GM23248 (cell line): ENCODE measurements at regions not wholly inside any gene's neighbourhood (a gene's known extent, or its start where the extent isn't known, plus 50 kb on each side); places are given as distances from the start of the nearest gene placed in this dataset.

ENCODE experiments used
- DNase-seq: peaks from one replicate; pipeline ENCODE4 v3.0.0-alpha.2; 2015
- H2AFZ ChIP-seq: fragments of 200-600 bp; sonication (generic); 2 replicates; pipeline ENCODE4 v1.6.1; 2016; ENCODE audit warnings: antibody characterized with exemption
- H3F3A ChIP-seq: fragments of 200-600 bp; sonication (generic); 2 replicates; pipeline ENCODE4 v1.6.1; 2016; ENCODE audit warnings: mild to moderate bottlenecking, antibody characterized with exemption, mixed run types; ENCODE audit not compliant: insufficient read depth
- H3K27ac ChIP-seq: fragments of 200-600 bp; sonication (generic); 2 replicates; pipeline ENCODE4 v1.5.1; 2016; ENCODE audit warnings: mild to moderate bottlenecking
- H3K27me3 ChIP-seq: fragments of 200-600 bp; sonication (generic); replicated peaks from 2 replicates; pipeline ENCODE4 v1.6.1; 2016; ENCODE audit warnings: mild to moderate bottlenecking; ENCODE audit not compliant: insufficient read depth
- H3K36me3 ChIP-seq: fragments of 200-600 bp; sonication (generic); 2 replicates; pipeline ENCODE4 v1.6.1; 2016; ENCODE audit warnings: low read depth, mild to moderate bottlenecking
- H3K4me1 ChIP-seq: fragments of 200-600 bp; sonication (generic); 2 replicates; pipeline ENCODE4 v1.6.1; 2016; ENCODE audit warnings: mild to moderate bottlenecking; ENCODE audit not compliant: insufficient read depth
- H3K4me2 ChIP-seq: fragments of 200-600 bp; sonication (generic); one replicate; pipeline ENCODE4 v1.6.1; 2016; ENCODE audit warnings: mild to moderate bottlenecking; ENCODE audit not compliant: unreplicated experiment
- H3K4me3 ChIP-seq: fragments of 200-600 bp; sonication (generic); 2 replicates; pipeline ENCODE4 v1.5.1; 2016; ENCODE audit warnings: mild to moderate bottlenecking
- H3K79me2 ChIP-seq: fragments of 200-600 bp; sonication (generic); 2 replicates; pipeline ENCODE4 v1.6.1; 2016; ENCODE audit warnings: mild to moderate bottlenecking; ENCODE audit not compliant: insufficient read depth
- H3K9ac ChIP-seq: fragments of 200-600 bp; sonication (generic); 2 replicates; pipeline ENCODE4 v1.6.1; 2016; ENCODE audit warnings: mild to moderate bottlenecking
- H3K9me2 ChIP-seq: fragments of 200-600 bp; sonication (generic); 2 replicates; pipeline ENCODE4 v1.6.1; 2016; ENCODE audit warnings: mixed run types, mild to moderate bottlenecking, moderate library complexity; ENCODE audit not compliant: insufficient read depth
- H3K9me3 ChIP-seq: fragments of 200-600 bp; sonication (generic); one replicate; pipeline ENCODE4 v1.6.1; 2017; ENCODE audit warnings: low read depth
- H4K20me1 ChIP-seq: fragments of 200-600 bp; sonication (generic); 2 replicates; pipeline ENCODE4 v1.6.0; 2016; ENCODE audit not compliant: insufficient read depth
- EZH2 ChIP-seq: fragments of 200-600 bp; sonication (generic); IDR thresholded peaks from 2 replicates; pipeline ENCODE4 v1.6.1; 2018; ENCODE audit warnings: antibody characterized with exemption, mild to moderate bottlenecking; ENCODE audit not compliant: insufficient read depth, poor library complexity, severe bottlenecking
- EZH2phosphoT487 ChIP-seq: fragments of 200-600 bp; sonication (generic); IDR thresholded peaks from 2 replicates; pipeline ENCODE4 v1.6.1; 2018; ENCODE audit warnings: antibody characterized with exemption, moderate library complexity, mild to moderate bottlenecking, low read depth; ENCODE audit not compliant: insufficient read depth
- WGBS, 2 experiments: methylation state at CpG; one replicate each; pipeline ENCODE4 v1.1.6; 2015 to 2017; ENCODE audit warnings: low lambda C conversion rate in 2 of 2, low coverage in 1 of 2; ENCODE audit errors: missing lambda C conversion rate in 2 of 2; 5-methylcytosine and 5-hydroxymethylcytosine counted together
- in situ Hi-C: fragments of 300-500 bp; cut with MboI; formaldehyde crosslinking; loops from 2 replicates; pipeline ENCODE4 v1.15.0; 2020

- TF ChIP-seq EZH2 (no peak), EZH2phosphoT487 (no peak)
- DNase-seq, result no peak
- Histone ChIP-seq H3K79me2 (no peaks in the 10 kb centered on the region), H3K4me1 (no peaks in the 10 kb centered on the region), H3K9me2 (no peaks in the 10 kb centered on the region), H4K20me1 (no peaks in the 10 kb centered on the region), H3K4me2 (no peak overlapping the region), H3K36me3 (no peaks in the 10 kb centered on the region), H3F3A (no peaks in the 10 kb centered on the region), H3K9ac (no peak overlapping the region), H3K27me3 (no peaks in the 10 kb centered on the region), H3K4me3 (no peak overlapping the region), H2AFZ (no peak overlapping the region), H3K9me3 (no peaks in the 10 kb centered on the region), H3K27ac (no peak overlapping the region)
- 6 to 12% methylated on average over 1 of the region's 1 CpG for WGBS, 2 experiments
- in situ Hi-C loops, result no loop called here
Observed at GRCh38 chr3:163692494-163692893, 1385.8 kb downstream of the SI start.

DNA sequence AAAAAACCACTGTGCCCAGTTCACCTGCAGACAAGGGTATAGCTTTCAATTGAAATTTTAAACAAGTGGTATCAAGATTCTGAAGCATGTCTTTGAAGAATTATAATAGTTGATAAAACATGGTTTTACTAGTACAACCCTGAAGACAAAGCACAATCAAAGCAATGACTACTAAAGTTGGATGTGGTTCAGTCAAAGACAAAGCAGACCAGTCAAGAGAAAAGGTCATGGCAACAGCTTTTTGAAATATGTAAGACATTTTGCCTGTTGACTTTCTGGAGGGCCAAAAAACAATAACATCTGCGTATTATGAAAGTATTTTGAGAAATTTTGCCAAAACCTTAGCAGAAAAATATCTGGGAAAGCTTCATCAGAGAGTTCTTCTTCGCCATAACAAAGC lies 1393.6 kb downstream of the SI start:
- no peak overlapping the region for H3K4me2 ChIP-seq
- no peak for TF ChIP-seq EZH2phosphoT487
- no peak for TF ChIP-seq EZH2

GRCh38 chr3:163672954-163673353 lies 1405.3 kb downstream of the SI start:
- H3F3A ChIP-seq, result no peaks in the 10 kb centered on the region
- H2AFZ ChIP-seq, result no peak overlapping the region
- H3K4me2 ChIP-seq, result no peak overlapping the region
- no peaks in the 10 kb centered on the region for H3K9me3 ChIP-seq
- H3K79me2 ChIP-seq, result no peaks in the 10 kb centered on the region
- no peak overlapping the region for H3K4me3 ChIP-seq
- in situ Hi-C loops, result no loop called here
- H3K4me1 ChIP-seq, result no peaks in the 10 kb centered on the region
- no peaks in the 10 kb centered on the region for H3K9me2 ChIP-seq
- H3K9ac ChIP-seq, result no peak overlapping the region
- no peak for TF ChIP-seq EZH2
- TF ChIP-seq EZH2phosphoT487, result no peak
- no peaks in the 10 kb centered on the region for H3K27me3 ChIP-seq
- no peaks in the 10 kb centered on the region for H3K36me3 ChIP-seq
- no peaks in the 10 kb centered on the region for H4K20me1 ChIP-seq
- H3K27ac ChIP-seq, result no peak overlapping the region
- no peak for DNase-seq

More for the DNA sequence above, 1393.6 kb downstream of the SI start:
- in situ Hi-C loops, result no loop called here
- H3K9ac ChIP-seq, result no peak overlapping the region
- H2AFZ ChIP-seq, result no peak overlapping the region
- H3K9me2 ChIP-seq, result no peaks in the 10 kb centered on the region
- H3K27ac ChIP-seq, result no peak overlapping the region
- H3F3A ChIP-seq, result no peaks in the 10 kb centered on the region
- no peaks in the 10 kb centered on the region for H3K27me3 ChIP-seq
- H4K20me1 ChIP-seq, result no peaks in the 10 kb centered on the region
- no peaks in the 10 kb centered on the region for H3K9me3 ChIP-seq
- H3K36me3 ChIP-seq, result no peaks in the 10 kb centered on the region
- H3K4me1 ChIP-seq, result no peaks in the 10 kb centered on the region
- no peak for DNase-seq
- no peak overlapping the region for H3K4me3 ChIP-seq
- H3K79me2 ChIP-seq, result no peaks in the 10 kb centered on the region
- 3 to 4% methylated on average over 2 of the region's 2 CpGs for WGBS, 2 experiments

- no peak for DNase-seq
- WGBS, 2 experiments, result 54 to 62% methylated on average over 3 of the region's 3 CpGs
- no peak overlapping the region for H3K4me3 ChIP-seq
- no peaks in the 10 kb centered on the region for H3F3A ChIP-seq
- no peaks in the 10 kb centered on the region for H4K20me1 ChIP-seq
- H3K9ac ChIP-seq, result no peak overlapping the region
- H3K36me3 ChIP-seq, result no peaks in the 10 kb centered on the region
- H3K79me2 ChIP-seq, result no peaks in the 10 kb centered on the region
- H3K27me3 ChIP-seq, result no peaks in the 10 kb centered on the region
- no peaks in the 10 kb centered on the region for H3K9me2 ChIP-seq
- in situ Hi-C loops, result no loop called here
- no peaks in the 10 kb centered on the region for H3K4me1 ChIP-seq
- H3K27ac ChIP-seq, result no peak overlapping the region
- no peaks in the 10 kb centered on the region for H3K9me3 ChIP-seq
- no peak overlapping the region for H2AFZ ChIP-seq
- H3K4me2 ChIP-seq, result no peak overlapping the region
- TF ChIP-seq EZH2phosphoT487, result no peak
Observed at GRCh38 chr3:163671201-163671600, 1407.1 kb downstream of the SI start.

DNA sequence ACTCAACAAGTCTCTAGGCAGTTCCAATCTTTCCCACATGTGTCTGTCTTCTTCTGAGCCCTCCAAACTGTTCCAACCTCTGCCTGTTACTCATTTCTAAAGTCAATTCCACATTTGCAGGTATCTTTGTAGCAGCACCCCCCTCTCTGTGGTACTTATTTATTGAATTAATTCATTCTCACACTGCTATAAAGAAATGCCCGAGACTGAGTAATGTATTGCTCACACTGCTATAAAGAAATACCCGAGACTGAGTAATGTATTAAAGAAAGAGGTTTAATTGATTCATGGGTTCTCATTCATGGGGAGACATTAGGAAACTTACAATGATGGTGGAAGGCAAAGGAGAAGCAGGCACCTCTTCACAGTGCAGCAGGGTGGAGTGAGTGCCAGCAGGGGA lies 1413.8 kb downstream of the SI start:
- no peak overlapping the region for H3K9ac ChIP-seq
- no peaks in the 10 kb centered on the region for H4K20me1 ChIP-seq
- no peak overlapping the region for H3K4me2 ChIP-seq
- in situ Hi-C loops, result no loop called here
- no peaks in the 10 kb centered on the region for H3K9me2 ChIP-seq
- H3K9me3 ChIP-seq, result no peaks in the 10 kb centered on the region
- H3K4me1 ChIP-seq, result no peaks in the 10 kb centered on the region
- no peaks in the 10 kb centered on the region for H3K27me3 ChIP-seq
- no peak for TF ChIP-seq EZH2
- no peak for TF ChIP-seq EZH2phosphoT487
- H3F3A ChIP-seq, result no peaks in the 10 kb centered on the region
- H3K79me2 ChIP-seq, result no peaks in the 10 kb centered on the region
- DNase-seq, result no peak
- no peak overlapping the region for H2AFZ ChIP-seq
- WGBS, 2 experiments, result 20 to 21% methylated on average over 2 of the region's 2 CpGs
- H3K4me3 ChIP-seq, result no peak overlapping the region
- no peaks in the 10 kb centered on the region for H3K36me3 ChIP-seq
- no peak overlapping the region for H3K27ac ChIP-seq
